CD4-positive, alpha-beta T cell treated with Interleukin-21 for 1 hour (primary cell): ENCODE measurements at regions not wholly inside any gene's neighbourhood (a gene's known extent, or its start where the extent isn't known, plus 50 kb on each side); places are given as distances from the start of the nearest gene placed in this dataset.
"Not testable (repeated sequence)": the region's sequence is repeated elsewhere in the genome, so short reads cannot be mapped to it uniquely, and the experiment has no call there.

Experiments used
- DNase-seq: peaks from one replicate; pipeline ENCODE4 v3.0.0-alpha.2; 2020

- DNase-seq = no peak
Observed at GRCh38 chr5:39721394-39721793, 296.6 kb upstream of the DAB2 start.

GRCh38 chr5:39720136-39720535 lies 295.4 kb upstream of the DAB2 start:
- DNase-seq = no peak

DNA sequence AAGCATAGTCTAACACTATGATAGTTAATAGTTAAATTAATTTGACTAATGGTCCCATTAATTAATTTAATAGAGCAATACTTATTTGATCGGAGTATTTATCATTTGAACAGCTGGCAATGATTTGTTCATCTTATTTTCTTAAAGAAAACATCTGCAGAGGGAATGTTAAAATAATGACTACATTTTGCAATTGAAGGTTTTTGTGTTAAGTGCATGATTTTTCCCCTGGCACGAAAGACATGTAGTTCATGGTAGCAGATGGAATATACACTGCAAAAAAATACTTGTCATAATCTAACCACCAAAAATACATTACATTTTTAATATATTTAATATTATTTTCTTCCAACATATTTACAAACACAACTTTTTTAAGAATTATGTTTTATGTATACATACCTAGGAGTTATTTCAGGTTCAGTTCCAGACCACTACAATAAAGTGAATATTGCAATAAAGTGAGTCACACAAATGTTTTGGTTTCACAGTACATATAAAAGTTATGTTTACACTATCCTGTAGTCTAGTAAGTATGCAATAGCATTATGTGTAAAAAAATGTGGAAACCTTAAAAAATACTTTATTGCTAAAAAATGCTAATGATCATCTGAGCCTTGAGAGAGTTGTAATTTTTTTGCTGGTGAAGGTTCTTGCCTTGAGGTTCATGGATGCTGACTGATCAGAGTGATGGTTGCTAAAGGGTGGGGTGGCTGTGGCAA lies 292.6 kb upstream of the DAB2 start:
- DNase-seq = no peak

DNA sequence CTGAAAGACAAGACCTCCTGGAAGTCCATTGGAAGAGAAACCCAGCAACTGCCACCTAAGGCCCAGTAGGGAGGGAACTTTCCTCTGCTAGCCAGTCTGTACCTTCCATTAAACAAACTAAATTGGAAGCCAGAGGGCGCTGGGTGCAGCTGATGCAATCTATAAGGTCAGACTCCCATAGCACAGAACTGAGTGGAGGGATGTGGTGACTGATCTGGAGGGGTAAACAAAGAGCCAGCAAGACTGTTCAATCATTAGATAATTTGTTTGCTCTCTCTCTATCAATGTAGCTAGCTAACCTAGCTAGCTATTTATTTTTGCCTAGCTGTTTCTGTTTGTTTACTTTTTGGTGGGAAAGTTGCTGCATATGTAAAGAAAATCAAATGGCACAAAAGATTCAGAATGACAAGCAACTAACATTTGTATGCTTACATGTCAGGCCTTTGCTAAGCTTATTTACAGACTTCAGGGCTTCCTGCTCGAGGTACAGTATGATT lies 291.8 kb upstream of the DAB2 start:
- peak; percentile 34 for DNase-seq

DNA sequence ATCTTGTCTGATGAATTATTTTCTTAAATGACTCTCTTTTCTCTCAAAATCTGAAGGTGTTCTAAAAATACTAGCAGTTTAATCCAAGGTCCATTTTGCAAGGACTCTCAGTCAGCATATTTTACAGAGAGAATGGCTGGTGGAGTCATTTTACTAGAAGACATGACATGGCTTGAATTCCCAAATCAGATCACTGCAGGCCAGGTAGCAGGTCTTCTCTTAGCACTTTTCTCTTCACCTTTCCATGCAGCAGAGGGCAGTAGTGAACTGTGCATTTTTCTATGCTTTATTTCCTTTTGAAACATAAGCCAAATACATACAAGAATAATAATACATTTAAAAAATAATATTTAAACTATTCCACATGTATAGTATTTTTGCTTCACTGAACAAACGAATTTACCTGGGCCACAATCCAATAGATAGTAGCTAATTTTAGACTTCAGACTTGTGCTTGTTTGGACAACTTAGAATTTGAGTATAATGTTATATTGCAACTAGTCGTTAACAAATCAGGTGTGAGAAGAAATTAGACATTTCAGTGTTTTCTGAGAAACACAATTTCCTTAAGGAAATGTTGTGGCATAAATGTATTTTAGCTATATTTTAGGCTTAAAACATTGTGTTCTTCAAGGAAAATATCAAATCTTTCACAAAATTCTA lies 289.4 kb upstream of the DAB2 start:
- DNase-seq = peak; percentile 59

DNA sequence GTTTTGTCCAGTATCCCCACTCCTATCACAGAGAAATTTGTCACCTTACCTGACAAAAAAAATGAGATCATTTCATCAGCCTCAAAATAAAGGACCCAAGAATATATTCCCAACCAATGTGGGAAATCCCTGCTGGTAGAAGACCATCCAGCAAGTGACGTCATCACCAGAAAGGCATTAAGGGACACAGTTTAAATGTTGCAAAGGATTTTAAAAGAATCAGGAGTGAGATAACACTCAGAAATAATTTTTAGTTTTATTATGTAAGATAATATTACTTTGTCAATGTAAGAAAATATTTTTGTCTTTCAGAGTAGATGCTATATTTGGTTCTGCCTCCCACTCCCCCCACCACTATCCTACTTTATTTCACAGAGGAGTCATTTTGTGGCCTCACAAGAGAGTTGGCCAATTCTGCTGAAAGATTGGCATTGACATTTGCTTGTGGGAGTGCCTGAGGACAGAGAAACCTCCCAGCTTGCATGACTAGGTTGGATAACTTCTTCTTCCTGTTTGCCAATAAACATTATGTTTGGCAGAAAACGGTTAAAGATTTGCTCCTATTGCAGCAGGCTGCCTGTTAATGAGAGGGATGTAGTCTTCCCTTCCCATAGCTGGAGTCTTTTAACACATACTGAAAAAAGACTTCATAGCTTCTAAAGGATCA lies 288.6 kb upstream of the DAB2 start:
- DNase-seq = no peak

GRCh38 chr5:39712316-39713249 lies 287.8 kb upstream of the DAB2 start:
- no peak for DNase-seq

GRCh38 chr5:39711821-39712220 lies 287.0 kb upstream of the DAB2 start:
- no peak for DNase-seq

- DNase-seq = no peak
Observed at GRCh38 chr5:39709032-39709431, 284.3 kb upstream of the DAB2 start.

- no peak for DNase-seq
Observed at GRCh38 chr5:39702928-39703327, 278.1 kb upstream of the DAB2 start.

GRCh38 chr5:39700523-39700922 lies 275.7 kb upstream of the DAB2 start:
- no peak for DNase-seq

DNA sequence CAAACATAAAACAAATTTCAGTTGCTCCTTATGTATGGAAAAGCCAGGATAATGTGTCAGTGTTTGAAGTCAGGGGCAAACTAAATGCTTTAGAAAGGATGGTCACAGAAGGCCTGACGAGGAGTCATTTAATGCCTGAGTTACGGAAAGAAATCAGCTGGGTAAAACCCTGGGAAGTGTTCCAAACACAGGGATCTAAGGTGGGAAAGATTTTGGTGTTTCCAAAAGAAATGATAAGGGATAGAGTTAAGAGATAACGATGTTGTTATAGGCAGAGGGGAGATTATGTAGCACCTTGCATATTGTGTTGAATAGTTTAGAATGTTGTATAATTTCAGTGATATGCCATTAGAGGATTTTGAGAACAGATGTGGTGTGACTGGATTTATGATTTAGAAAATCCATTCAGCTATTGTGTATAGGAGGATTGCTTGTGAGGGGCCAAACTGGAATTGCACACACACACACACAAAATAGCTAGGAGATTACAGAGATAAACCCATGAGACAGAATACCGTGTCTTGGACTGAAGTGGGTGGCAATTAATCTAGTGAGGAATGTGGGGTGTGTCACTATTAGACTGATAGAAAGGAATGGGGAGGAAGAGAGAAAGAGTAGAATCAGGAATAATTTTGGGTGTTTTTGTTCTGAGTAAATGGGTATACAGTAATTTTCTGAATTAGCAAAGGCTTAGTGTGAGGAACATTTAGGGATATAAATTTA lies 274.2 kb upstream of the DAB2 start:
- no peak for DNase-seq

DNA sequence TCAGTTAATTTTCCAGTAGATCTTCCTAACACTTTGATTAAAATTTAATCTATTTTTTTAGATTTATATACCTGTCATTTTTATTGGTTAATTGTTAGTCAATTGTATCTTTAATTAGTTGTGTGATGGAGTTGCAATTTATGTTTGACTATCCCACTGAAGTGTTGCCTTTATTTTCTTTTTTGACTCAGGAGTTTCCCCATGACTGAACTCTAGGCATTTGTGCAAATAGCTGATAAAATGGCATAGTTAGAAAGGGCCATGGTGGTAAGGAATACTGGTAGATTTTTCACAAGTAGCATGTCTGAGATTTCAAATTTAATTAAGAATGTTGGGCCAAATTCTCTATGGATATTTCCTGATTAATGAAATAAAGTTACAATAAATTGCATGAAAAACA lies 273.1 kb upstream of the DAB2 start:
- DNase-seq = no peak

DNA sequence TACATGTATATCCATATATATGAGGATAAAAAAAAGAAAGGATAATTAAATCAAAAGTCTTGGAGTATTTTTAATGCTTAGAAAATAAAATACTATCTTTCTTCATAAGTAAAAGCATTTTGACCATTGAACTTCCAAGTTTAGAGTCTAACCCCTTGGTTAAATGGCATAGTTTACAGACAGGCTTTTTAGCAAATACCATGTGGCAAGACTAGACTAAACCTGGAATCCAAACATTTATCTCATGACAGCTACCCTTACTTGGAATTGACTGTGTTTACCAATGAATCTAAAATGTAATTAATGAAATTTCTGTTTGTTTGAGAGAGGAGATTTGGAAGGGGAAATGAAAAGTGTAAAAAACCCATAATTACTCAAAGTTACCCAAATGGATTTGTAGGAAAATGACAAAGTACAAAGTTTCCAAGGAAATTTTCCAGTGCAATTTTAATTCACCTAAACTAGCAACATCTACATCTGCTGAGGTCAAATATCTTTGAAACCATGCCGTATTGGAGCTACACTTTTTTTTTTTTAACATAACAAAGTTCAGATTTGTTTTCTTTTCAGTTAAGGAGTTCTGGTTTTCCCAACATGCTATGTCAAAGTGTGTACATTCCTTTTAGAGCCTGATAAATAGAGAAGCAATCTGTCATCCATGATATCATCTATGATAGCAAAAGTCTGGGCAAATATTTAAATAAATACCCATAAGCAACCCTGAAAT lies 272.1 kb upstream of the DAB2 start:
- DNase-seq = no peak

DNA sequence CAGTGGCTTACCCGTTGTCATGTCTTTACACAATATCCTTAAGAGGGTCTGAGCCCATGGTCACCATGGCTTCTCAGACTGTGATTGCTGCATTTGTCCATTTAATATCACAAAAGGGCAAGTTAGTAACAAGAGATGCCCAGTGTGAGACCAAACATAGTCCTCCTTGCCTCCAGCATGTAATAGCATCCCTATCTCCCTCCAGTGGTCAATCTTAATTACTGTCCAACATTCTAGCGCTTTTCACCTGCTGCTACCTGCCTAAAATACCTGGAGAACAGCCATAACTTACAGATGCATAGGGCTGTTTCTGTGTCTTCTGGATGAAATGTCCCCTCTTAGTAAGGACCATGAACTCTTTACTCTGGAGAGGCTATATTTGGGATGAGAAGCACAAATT lies 267.2 kb upstream of the DAB2 start:
- no peak for DNase-seq

DNA sequence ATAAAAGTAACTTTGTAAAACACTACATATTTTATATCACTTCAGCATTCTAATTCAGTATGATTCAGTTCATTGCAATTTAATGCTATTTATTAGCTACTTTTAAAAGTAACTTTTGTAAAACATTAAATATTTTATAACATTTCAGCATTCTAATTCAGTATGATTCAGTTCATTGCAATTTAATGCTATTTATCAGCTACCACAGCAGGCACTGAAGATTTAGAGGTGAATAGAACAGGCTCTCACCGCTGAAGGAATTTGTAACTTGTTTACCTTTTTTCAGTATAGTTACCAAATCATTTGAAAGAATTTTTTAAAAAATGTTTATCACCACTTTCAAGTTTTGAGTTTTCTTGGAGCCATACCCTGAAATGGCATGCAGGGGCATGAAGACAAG lies 266.4 kb upstream of the DAB2 start:
- DNase-seq = no peak

DNA sequence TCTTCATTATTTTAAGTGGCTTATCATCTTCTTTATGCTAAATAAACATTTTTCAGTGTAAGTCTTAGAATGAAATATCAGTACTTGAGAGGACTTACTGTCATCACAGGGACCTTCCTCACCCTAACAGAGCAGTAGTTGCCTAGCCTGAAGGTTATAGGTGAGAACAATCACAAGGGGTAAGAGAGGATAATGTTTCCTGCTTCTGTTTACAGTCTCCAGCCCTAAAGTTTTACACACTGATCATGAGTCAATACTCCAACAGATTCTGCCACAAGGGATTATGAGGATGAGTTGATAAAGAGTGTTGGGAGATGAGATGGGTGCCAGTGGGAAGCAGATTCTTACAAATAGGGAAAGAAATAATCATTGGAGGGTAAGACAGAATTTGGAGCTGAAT lies 265.1 kb upstream of the DAB2 start:
- DNase-seq = no peak

- DNase-seq = not testable (repeated sequence)
Observed at GRCh38 chr5:39687924-39688323, 263.1 kb upstream of the DAB2 start.

DNA sequence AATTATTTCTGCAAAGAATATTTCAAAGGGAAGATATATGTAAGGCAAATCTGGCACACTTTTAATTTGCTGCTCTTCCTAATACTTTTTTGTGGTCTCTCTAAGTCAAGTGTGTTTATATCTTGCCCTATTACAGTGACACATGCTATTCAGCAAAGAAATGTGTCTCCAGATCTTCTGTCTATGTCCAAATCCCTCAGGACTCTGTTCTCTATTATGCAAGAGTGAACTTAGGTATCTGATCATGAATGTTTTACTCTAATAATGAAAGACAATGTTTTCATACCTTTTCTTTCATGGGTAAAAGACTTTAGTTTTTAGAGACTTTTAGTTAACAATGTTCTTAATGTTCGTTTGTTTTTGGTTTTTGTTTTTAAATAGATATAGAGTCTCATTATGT lies 255.4 kb upstream of the DAB2 start:
- DNase-seq = no peak

- no peak for DNase-seq
Observed at GRCh38 chr5:39678534-39678933, 253.8 kb upstream of the DAB2 start.

DNA sequence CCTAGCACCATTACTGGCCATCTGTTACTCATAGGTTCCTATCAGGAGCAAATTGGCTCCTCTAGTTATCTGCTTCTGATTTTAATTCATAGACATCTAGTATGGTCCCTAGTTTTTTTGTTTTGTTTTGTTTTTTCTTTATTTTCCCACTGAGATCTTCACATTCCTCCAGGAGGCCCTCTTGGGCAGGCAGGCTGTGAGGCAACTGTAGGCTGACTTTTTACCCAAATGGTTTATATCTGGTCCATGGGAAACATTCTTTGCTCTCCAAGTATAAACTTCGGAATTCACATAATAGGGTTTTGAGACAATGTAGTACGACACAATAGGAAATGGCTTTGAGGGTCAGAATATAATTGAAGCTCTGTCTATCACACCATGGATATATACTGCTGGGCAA lies 250.9 kb upstream of the DAB2 start:
- no peak for DNase-seq
